ENCODE measurements at regions not wholly inside any gene's neighbourhood (a gene's known extent, or its start where the extent isn't known, plus 50 kb on each side); places are given as distances from the start of the nearest gene placed in this dataset.

GRCh38 chr2:240310201-240310600, 125.3 kb upstream of the GPC1 start:
- DNase-seq (ENCODE audit: extremely low spot score, unreplicated experiment), result peak; percentile 49
- Mint-ChIP-seq H3K36me3 (no peaks in the 10 kb centered on the region), H3K4me1 (ENCODE audit: unreplicated experiment) (no peaks in the 10 kb centered on the region), H3K9me3 (no peaks in the 10 kb centered on the region), H3K27me3 (no peaks in the 10 kb centered on the region), H3K27ac (no peak overlapping the region), H3K4me3 (no peak overlapping the region)
- TF ChIP-seq CTCF (conservative IDR thresholded peaks at IDR 0.05), result no peak

GRCh38 chr2:240310645-240311044, 124.8 kb upstream of the GPC1 start:
- Mint-ChIP-seq H3K9me3 (no peaks in the 10 kb centered on the region), H3K36me3 (no peaks in the 10 kb centered on the region), H3K4me1 (ENCODE audit: unreplicated experiment) (no peaks in the 10 kb centered on the region), H3K4me3 (no peak overlapping the region), H3K27me3 (no peaks in the 10 kb centered on the region), H3K27ac (no peak overlapping the region)
- no peak for TF ChIP-seq CTCF (conservative IDR thresholded peaks at IDR 0.05)
- DNase-seq (ENCODE audit: extremely low spot score, unreplicated experiment), result peak; percentile 65

GRCh38 chr2:240311821-240312220, 123.6 kb upstream of the GPC1 start:
- no peaks in the 10 kb centered on the region for H3K27me3 Mint-ChIP-seq
- no peaks in the 10 kb centered on the region for H3K36me3 Mint-ChIP-seq
- no peak overlapping the region for H3K27ac Mint-ChIP-seq
- DNase-seq (ENCODE audit: extremely low spot score, unreplicated experiment), result peak; percentile 10
- H3K9me3 Mint-ChIP-seq, result no peaks in the 10 kb centered on the region
- TF ChIP-seq CTCF (conservative IDR thresholded peaks at IDR 0.05), result no peak
- no peak overlapping the region for H3K4me3 Mint-ChIP-seq
- H3K4me1 Mint-ChIP-seq (ENCODE audit: unreplicated experiment), result no peaks in the 10 kb centered on the region

GRCh38 chr2:240319221-240319854, 116.1 kb upstream of the GPC1 start:
- H3K27ac Mint-ChIP-seq, result no peak overlapping the region
- peak; percentile 60 for DNase-seq (ENCODE audit: extremely low spot score, unreplicated experiment)
- TF ChIP-seq CTCF (conservative IDR thresholded peaks at IDR 0.05), result no peak
- H3K27me3 Mint-ChIP-seq, result peaks cover 3% of the 10 kb centered on the region
- H3K9me3 Mint-ChIP-seq, result no peaks in the 10 kb centered on the region
- H3K4me3 Mint-ChIP-seq, result no peak overlapping the region
- H3K36me3 Mint-ChIP-seq, result no peaks in the 10 kb centered on the region
- no peaks in the 10 kb centered on the region for H3K4me1 Mint-ChIP-seq (ENCODE audit: unreplicated experiment)

- Mint-ChIP-seq H3K27me3 (peaks cover 3% of the 10 kb centered on the region), H3K4me3 (no peak overlapping the region), H3K9me3 (no peaks in the 10 kb centered on the region), H3K4me1 (ENCODE audit: unreplicated experiment) (no peaks in the 10 kb centered on the region), H3K36me3 (no peaks in the 10 kb centered on the region), H3K27ac (no peak overlapping the region)
- no peak for TF ChIP-seq CTCF (conservative IDR thresholded peaks at IDR 0.05)
- DNase-seq (ENCODE audit: extremely low spot score, unreplicated experiment), result no peak
Measured at GRCh38 chr2:240319855-240320203, 115.6 kb upstream of the GPC1 start.

Data from type B pancreatic cell (in vitro differentiated cells).